ENCODE measurements at regions not wholly inside any gene's neighbourhood (a gene's known extent, or its start where the extent isn't known, plus 50 kb on each side); places are given as distances from the start of the nearest gene placed in this dataset.
A peak's percentile ranks its signal among the peaks of the same experiment; 100 is the strongest.

DNA sequence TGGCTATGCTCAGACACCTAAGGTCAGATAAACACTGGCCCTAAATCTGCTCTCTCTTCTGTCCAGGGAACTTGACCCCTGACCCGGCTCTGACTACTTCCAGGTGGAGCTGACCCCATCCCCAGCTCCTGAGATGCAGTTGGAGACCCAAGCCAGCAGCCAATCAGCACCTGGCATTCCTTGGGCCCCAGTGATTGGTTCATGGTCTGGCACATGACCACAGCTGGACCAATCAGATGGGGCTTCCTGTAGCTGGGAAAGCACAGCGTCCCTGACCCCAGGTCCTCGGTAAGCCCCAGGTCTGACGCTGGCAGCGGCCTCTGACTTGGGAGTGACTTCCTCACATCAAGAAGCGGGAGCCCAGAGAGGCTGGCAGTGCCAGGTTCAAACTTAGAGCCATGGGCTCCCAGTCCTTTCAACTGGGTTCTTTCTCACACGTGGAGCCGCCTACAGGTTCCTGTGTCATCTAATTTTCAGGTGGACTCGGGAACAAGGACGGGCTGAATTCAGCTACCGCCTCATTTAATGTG, 915.4 kb upstream of the TMEM132C start:
- Mint-ChIP-seq H3K36me3 (ENCODE audit: insufficient read depth) (no peaks in the 10 kb centered on the region), H3K4me1 (ENCODE audit: low read depth) (no peaks in the 10 kb centered on the region), H3K4me3 (ENCODE audit: low read depth) (no peak overlapping the region), H3K27me3 (peaks cover 3% of the 10 kb centered on the region), H3K9me3 (ENCODE audit: low read depth) (peaks cover 14% of the 10 kb centered on the region), H3K27ac (no peak overlapping the region)
- no peak for DNase-seq (ENCODE audit: low spot score, unreplicated experiment)
- TF ChIP-seq, protein P1, sequence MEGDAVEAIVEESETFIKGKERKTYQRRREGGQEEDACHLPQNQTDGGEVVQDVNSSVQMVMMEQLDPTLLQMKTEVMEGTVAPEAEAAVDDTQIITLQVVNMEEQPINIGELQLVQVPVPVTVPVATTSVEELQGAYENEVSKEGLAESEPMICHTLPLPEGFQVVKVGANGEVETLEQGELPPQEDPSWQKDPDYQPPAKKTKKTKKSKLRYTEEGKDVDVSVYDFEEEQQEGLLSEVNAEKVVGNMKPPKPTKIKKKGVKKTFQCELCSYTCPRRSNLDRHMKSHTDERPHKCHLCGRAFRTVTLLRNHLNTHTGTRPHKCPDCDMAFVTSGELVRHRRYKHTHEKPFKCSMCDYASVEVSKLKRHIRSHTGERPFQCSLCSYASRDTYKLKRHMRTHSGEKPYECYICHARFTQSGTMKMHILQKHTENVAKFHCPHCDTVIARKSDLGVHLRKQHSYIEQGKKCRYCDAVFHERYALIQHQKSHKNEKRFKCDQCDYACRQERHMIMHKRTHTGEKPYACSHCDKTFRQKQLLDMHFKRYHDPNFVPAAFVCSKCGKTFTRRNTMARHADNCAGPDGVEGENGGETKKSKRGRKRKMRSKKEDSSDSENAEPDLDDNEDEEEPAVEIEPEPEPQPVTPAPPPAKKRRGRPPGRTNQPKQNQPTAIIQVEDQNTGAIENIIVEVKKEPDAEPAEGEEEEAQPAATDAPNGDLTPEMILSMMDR (IDR thresholded peaks at IDR 0.05; ENCODE audit: unreplicated experiment), result no peak

DNA sequence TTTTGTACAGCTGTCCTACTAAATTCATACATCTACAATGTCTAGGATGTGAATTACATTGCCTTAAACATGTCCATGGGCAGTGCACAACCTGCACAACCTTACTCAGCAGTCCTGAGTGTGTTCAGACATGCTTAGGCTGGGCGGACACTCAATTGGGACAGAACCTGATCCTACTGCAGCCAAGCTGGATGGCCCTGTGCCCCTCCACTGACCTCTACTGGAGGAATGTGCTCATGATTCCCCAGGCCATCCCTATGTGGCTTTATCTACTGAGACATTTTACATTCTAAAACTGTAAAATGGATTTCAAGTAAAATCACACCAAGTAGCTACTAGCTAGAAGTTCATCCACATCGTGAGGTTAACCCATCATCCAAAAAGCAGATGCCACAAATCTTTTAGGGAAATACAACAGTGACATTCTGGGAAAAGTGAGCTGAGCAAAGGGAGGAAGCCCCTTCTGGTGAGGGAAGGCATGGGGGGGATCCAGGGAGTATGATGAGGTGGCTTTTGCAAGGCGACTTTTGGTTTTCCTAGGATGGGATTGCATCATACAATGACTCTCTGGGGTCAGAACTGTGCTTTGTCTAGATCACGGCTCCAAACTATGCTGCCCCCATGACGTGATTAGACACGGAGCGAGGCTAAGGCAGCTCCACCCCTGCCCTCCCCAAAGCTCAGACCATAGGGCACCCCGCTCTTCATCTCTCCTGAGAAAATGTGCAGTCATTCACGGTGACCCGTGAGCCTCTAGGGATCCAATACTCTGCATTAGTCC, 911.7 kb upstream of the TMEM132C start:
- Mint-ChIP-seq H3K9me3 (ENCODE audit: low read depth) (peaks cover 3% of the 10 kb centered on the region), H3K27ac (no peak overlapping the region), H3K4me1 (ENCODE audit: low read depth) (no peaks in the 10 kb centered on the region), H3K36me3 (ENCODE audit: insufficient read depth) (no peaks in the 10 kb centered on the region), H3K27me3 (peaks cover 3% of the 10 kb centered on the region), H3K4me3 (ENCODE audit: low read depth) (no peak overlapping the region)
- DNase-seq (ENCODE audit: low spot score, unreplicated experiment), result no peak
- TF ChIP-seq, protein P1 (IDR thresholded peaks at IDR 0.05; ENCODE audit: unreplicated experiment), result peak; percentile 62

DNA sequence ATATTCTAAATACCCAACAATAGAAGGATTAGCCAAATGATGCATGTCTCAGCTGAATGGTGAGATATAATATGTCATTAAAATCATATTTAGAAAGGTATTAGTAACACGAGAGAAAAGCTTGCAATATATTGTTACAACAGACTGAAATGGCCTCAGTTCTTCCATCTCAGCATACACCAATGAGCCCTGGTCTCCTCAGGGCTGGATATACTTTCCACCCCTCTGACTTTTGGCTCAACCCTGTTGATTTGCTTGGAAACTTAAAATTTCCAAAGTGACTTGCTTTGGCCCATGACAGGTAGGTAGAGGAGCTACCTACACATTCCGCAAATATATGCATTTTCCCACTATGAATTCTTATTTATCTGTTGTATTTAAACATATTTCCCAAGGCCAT, 908.1 kb upstream of the TMEM132C start:
- Mint-ChIP-seq H3K4me1 (ENCODE audit: low read depth) (no peaks in the 10 kb centered on the region), H3K9me3 (ENCODE audit: low read depth) (no peaks in the 10 kb centered on the region), H3K27me3 (no peaks in the 10 kb centered on the region), H3K4me3 (ENCODE audit: low read depth) (no peak overlapping the region), H3K36me3 (ENCODE audit: insufficient read depth) (no peaks in the 10 kb centered on the region), H3K27ac (no peak overlapping the region)
- TF ChIP-seq, protein P1 (IDR thresholded peaks at IDR 0.05; ENCODE audit: unreplicated experiment), result no peak
- DNase-seq (ENCODE audit: low spot score, unreplicated experiment), result no peak

DNA sequence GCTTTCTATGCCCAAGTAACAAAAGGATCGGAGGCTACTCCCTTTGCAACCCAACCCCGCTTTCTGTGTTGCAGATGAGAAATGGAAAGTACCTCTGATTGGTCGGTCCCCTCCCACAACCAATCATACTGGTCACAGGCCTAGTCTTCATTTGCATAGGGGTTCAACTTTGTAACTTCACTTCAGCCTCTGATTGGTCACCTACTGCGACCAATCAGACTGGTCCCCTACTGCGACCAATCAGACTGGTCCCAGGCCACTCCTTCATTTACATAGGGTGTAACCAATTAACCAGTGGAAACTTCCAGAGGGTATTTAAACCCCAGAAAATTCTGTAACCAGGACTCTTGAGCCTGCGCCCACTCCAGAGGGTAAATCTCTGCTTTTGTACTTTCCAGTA, 906.4 kb upstream of the TMEM132C start:
- Mint-ChIP-seq H3K4me1 (ENCODE audit: low read depth) (no peaks in the 10 kb centered on the region), H3K36me3 (ENCODE audit: insufficient read depth) (no peaks in the 10 kb centered on the region), H3K4me3 (ENCODE audit: low read depth) (no peak overlapping the region), H3K9me3 (ENCODE audit: low read depth) (peaks cover 8% of the 10 kb centered on the region), H3K27ac (no peak overlapping the region), H3K27me3 (no peaks in the 10 kb centered on the region)
- TF ChIP-seq, protein P1 (IDR thresholded peaks at IDR 0.05; ENCODE audit: unreplicated experiment), result no peak
- no peak for DNase-seq (ENCODE audit: low spot score, unreplicated experiment)

DNA sequence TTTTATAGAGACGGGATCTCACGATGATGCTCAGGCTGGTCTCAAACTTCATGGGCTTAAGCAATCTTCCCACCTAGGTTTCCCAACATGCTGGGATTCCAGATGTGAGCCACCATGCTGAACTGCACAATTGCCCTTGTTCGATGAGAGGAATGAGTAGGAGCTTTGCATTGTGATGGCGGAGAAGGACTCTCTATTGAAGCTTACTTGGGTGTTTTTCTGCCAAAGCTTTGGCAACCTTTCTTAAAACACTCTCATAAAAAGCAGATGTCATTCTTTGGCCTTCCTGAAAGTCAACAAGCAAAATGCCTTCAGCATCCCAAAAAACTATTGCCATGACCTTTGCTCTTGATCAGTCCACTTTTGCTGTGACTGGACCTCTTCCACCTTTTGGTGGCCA, 904.8 kb upstream of the TMEM132C start:
- Mint-ChIP-seq H3K4me3 (ENCODE audit: low read depth) (no peak overlapping the region), H3K9me3 (ENCODE audit: low read depth) (peaks cover 9% of the 10 kb centered on the region), H3K36me3 (ENCODE audit: insufficient read depth) (no peaks in the 10 kb centered on the region), H3K4me1 (ENCODE audit: low read depth) (no peaks in the 10 kb centered on the region), H3K27ac (no peak overlapping the region), H3K27me3 (no peaks in the 10 kb centered on the region)
- TF ChIP-seq, protein P1 (IDR thresholded peaks at IDR 0.05; ENCODE audit: unreplicated experiment), result no peak
- DNase-seq (ENCODE audit: low spot score, unreplicated experiment), result no peak

All from progenitor cell of endocrine pancreas (in vitro differentiated cells).